Upper lobe of right lung (tissue), 1 donor: ENCODE measurements at regions not wholly inside any gene's neighbourhood (a gene's known extent, or its start where the extent isn't known, plus 50 kb on each side); places are given as distances from the start of the nearest gene placed in this dataset.

Experiments
- ATAC-seq: fragments of 200-7000 bp; cut with Tn5 transposase; one replicate; pipeline ENCODE4 v1.9.1; 2020; ENCODE audit warnings: mild to moderate bottlenecking, moderate library complexity
- DNase-seq: peaks from one replicate; pipeline ENCODE4 v3.0.0-alpha.2; 2020
- H3K27ac ChIP-seq: fragments of 200-600 bp; one replicate; pipeline ENCODE4 v1.8.0; 2022
- H3K27me3 ChIP-seq: fragments of 200-600 bp; one replicate; pipeline ENCODE4 v1.8.0; 2022; ENCODE audit warnings: mild to moderate bottlenecking
- H3K36me3 ChIP-seq: fragments of 200-600 bp; one replicate; pipeline ENCODE4 v1.8.0; 2022
- H3K4me1 ChIP-seq: fragments of 200-600 bp; one replicate; pipeline ENCODE4 v1.8.0; 2022
- H3K4me3 ChIP-seq: fragments of 200-600 bp; one replicate; pipeline ENCODE4 v1.8.0; 2022; ENCODE audit warnings: mild to moderate bottlenecking
- H3K9me3 ChIP-seq: fragments of 200-600 bp; one replicate; pipeline ENCODE4 v1.8.0; 2022
- intact Hi-C: fragments of 100-400 bp; cut with DNase I; formaldehyde crosslinking; loops from one replicate; pipeline ENCODE4 v1.11.0; 2022
- TF ChIP-seq, protein P1 (sequence below): fragments of 200-600 bp; IDR thresholded peaks from one replicate; pipeline ENCODE4 v1.8.0; 2022; ENCODE audit warnings: antibody characterized with exemption
- donor health status: DM: no; HTN: yes; CAD: no; lungs with severe emphysema.

DNA sequence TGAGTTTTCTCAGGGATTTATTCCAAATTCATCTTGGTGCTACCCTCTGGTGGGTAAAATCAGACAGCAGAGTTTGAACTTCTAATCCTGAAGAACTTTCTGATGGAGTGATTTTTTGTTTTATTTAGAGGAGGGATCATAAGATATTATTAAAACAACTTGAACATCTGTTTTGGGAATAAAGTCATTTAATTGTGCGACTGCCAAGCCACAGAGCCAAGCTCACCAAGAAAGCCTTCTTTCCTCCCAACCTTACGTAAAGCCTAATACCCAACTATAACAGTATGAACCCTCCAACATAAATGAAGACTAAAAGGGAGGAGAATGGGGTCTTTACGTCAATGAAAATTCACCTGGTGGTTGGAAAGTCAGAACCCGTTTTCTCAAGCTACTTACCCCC is 205.5 kb upstream of the IGF1 start:
- TF ChIP-seq, protein P1, sequence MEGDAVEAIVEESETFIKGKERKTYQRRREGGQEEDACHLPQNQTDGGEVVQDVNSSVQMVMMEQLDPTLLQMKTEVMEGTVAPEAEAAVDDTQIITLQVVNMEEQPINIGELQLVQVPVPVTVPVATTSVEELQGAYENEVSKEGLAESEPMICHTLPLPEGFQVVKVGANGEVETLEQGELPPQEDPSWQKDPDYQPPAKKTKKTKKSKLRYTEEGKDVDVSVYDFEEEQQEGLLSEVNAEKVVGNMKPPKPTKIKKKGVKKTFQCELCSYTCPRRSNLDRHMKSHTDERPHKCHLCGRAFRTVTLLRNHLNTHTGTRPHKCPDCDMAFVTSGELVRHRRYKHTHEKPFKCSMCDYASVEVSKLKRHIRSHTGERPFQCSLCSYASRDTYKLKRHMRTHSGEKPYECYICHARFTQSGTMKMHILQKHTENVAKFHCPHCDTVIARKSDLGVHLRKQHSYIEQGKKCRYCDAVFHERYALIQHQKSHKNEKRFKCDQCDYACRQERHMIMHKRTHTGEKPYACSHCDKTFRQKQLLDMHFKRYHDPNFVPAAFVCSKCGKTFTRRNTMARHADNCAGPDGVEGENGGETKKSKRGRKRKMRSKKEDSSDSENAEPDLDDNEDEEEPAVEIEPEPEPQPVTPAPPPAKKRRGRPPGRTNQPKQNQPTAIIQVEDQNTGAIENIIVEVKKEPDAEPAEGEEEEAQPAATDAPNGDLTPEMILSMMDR, result no peak
- no peaks in the 10 kb centered on the region for H3K4me1 ChIP-seq
- DNase-seq, result no peak
- H3K27me3 ChIP-seq, result no peaks in the 10 kb centered on the region
- no peak overlapping the region for H3K27ac ChIP-seq
- no peak for ATAC-seq
- H3K36me3 ChIP-seq, result no peaks in the 10 kb centered on the region
- intact Hi-C loops, result no loop called here
- H3K9me3 ChIP-seq, result no peaks in the 10 kb centered on the region
- no peak overlapping the region for H3K4me3 ChIP-seq

DNA sequence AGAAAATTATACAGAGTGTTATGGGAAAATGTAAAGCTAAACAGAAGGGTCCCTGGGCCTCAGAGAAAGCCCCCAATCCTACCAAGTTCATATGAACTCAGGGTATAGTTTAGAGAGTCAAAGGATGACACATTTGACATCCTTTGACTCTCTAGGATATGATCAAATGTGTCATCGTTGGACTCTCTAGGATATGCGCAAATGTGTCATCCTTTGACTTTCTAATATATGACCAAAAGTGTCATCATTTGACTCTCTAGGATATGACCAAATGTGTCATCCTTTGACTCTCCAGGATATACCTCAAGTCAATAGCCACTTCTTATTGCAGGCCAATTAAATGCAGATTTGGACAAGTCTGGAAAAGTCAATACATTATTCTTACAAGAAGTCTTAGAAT is 204.8 kb upstream of the IGF1 start:
- H3K27ac ChIP-seq, result no peak overlapping the region
- DNase-seq (no peak), ATAC-seq (no peak)
- no peaks in the 10 kb centered on the region for H3K36me3 ChIP-seq
- no peaks in the 10 kb centered on the region for H3K4me1 ChIP-seq
- no peaks in the 10 kb centered on the region for H3K27me3 ChIP-seq
- H3K9me3 ChIP-seq, result no peaks in the 10 kb centered on the region
- no peak overlapping the region for H3K4me3 ChIP-seq
- intact Hi-C loops, result no loop called here
- TF ChIP-seq, protein P1, result no peak

DNA sequence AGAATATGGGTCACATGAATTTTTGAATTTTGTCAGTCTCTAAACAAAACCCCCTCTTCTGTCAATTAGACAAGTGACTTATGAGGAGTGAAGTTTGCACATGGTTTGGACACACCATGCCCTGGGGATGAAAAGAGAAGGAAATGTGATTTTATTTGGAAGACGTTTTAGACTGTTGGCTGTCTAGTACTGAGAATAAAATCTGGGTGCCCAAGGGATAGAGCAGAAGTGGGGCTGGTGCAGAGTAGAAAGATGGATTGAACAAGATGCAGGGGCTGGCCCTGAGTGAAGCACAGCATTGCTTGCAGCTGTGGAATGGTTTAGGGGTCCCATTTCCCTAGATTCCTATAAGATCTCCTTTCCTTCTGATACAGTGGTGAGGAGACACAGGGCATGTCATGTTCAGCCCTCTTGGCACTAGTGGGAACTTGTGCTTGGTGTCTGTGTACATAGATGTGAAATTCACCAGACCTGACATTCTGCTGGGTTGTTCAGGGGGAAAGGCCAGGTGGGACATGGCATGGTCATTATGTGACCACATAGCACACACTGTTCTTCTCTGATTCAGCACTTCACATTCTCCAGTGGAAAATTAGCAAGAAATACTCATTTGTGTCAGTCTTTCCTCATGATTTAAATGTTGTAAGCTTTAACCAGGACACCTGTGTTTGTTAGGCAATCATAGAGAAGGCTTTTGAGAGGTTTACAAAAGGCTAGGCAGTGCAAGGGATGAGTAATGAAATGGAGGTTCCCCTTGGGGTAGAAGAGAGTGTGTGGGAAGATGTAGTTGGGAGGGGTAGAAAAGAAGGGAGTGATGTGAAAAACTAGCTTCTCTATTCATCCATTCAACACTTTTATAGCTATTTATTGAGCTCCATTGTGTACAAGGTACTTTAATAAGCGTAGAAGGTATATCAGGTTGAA is 202.3 kb upstream of the IGF1 start:
- Histone ChIP-seq H3K4me1 (no peaks in the 10 kb centered on the region), H3K9me3 (no peaks in the 10 kb centered on the region), H3K27ac (no peak overlapping the region), H3K4me3 (no peak overlapping the region), H3K36me3 (no peaks in the 10 kb centered on the region), H3K27me3 (no peaks in the 10 kb centered on the region)
- intact Hi-C loops, result no loop called here
- TF ChIP-seq, protein P1, result no peak
- DNase-seq, result no peak
- ATAC-seq, result no peak

DNA sequence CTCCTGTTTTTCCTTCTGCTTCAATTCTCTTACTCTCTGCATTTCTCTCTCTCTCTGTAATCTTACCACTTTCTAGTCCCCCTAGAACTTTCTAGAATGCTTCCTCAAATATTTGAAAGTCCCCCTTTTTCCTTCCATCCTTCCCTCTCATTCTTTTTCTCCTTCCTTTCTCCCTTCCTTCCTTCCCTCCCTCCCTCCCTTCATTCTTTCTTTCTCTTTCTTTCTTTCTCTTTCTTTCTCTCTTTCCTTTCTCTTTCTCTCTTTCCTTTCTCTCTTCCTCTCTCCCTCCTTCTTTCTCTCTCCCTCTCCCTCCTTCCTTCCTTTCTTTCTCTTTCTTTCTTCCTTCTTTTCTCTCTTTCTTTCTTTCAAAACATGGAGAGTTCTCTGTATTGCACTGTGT is 201.4 kb upstream of the IGF1 start:
- ATAC-seq (no peak), DNase-seq (no peak)
- no peaks in the 10 kb centered on the region for H3K9me3 ChIP-seq
- no peak overlapping the region for H3K27ac ChIP-seq
- H3K36me3 ChIP-seq, result no peaks in the 10 kb centered on the region
- TF ChIP-seq, protein P1, result no peak
- no peaks in the 10 kb centered on the region for H3K4me1 ChIP-seq
- no peaks in the 10 kb centered on the region for H3K27me3 ChIP-seq
- intact Hi-C loops, result no loop called here
- H3K4me3 ChIP-seq, result no peak overlapping the region

DNA sequence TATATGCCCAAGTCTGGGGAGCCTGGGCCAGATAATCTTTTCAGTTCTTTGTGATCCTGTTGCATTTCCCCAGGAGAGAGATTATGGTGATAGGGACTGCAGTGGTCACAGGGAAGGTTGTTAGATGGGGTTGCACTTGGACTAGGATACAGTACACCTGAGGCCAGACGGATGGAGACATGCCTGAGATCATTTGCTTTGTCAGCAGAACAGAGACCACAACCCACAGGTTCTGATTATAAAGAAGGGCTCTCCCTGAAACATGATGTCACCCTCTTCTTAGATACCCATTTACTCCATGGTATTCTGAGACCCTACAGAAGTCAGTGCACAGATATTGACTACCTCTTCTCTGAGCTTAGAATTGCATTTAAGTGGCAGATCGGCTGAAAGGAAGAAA is 200.9 kb upstream of the IGF1 start:
- intact Hi-C loops, result no loop called here
- Histone ChIP-seq H3K27me3 (no peaks in the 10 kb centered on the region), H3K36me3 (no peaks in the 10 kb centered on the region), H3K9me3 (no peaks in the 10 kb centered on the region), H3K4me3 (no peak overlapping the region), H3K27ac (no peak overlapping the region), H3K4me1 (no peaks in the 10 kb centered on the region)
- TF ChIP-seq, protein P1, result no peak
- no peak for ATAC-seq
- no peak for DNase-seq
